ENCODE measurements at regions not wholly inside any gene's neighbourhood (a gene's known extent, or its start where the extent isn't known, plus 50 kb on each side); places are given as distances from the start of the nearest gene placed in this dataset.
A peak's percentile ranks its signal among the peaks of the same experiment; 100 is the strongest.

DNA sequence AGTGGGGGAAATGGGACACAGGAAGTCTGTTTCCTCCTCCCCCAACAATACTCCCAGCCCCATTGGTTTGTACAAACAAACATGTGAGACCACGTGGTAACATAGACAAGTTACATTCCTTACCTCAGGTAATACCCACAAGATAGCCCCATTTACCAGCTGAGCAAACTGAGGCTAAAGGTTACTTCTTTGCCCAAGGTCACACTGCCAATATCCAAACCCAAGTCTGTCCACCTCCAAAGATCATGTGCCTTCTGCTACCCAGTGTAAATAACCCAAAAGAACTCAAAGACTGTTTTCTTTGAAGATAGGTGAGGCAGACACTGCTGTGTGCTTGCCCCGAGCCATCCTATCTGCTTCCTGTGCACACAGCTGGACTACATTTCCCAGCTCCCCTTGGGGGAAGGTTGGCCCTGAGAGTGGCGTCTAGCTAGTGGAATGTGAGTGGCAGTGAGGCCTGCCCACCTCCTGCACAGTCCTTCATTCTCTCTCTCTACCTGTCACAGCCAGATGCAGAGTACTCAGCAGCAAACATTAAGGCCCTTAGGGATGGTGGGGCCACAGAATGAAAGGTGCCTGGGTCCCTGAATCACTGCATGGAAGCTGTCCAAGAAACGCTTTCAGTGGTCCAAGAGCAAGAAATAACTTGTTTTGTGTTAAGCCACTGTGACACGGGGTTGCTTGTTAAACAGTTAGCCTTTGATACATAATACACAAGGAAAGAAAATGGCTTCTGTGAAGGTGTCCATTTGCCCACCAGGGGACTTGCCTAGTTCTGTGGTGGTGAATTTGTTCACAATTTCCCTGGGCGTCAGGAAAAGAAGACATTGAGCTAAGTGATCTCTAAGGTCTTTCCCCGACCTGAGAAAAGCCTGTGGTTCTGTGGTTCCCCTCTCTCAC is 257.7 kb upstream of the NFE2L3 start:
- intact Hi-C loops (cut with DNase I; ENCODE audit: low total_unique reads), result loop anchor here (5.0 kb wide), 2 partner anchors 163 to 468 kb away; no protein-coding TSS in a partner anchor
- no peak overlapping the region for H3K4me3 ChIP-seq (ENCODE audit: low read depth, poor library complexity, severe bottlenecking)
- TF ChIP-seq POLR2A (IDR thresholded peaks at IDR 0.05), result no peak
- TF ChIP-seq CTCF (IDR thresholded peaks at IDR 0.05), result no peak
- WGBS, 2 donors, result 65 to 72% methylated on average over 7 of the region's 7 CpGs
- DNase-seq (ENCODE audit: low spot score in 2 of 2), result no peak

DNA sequence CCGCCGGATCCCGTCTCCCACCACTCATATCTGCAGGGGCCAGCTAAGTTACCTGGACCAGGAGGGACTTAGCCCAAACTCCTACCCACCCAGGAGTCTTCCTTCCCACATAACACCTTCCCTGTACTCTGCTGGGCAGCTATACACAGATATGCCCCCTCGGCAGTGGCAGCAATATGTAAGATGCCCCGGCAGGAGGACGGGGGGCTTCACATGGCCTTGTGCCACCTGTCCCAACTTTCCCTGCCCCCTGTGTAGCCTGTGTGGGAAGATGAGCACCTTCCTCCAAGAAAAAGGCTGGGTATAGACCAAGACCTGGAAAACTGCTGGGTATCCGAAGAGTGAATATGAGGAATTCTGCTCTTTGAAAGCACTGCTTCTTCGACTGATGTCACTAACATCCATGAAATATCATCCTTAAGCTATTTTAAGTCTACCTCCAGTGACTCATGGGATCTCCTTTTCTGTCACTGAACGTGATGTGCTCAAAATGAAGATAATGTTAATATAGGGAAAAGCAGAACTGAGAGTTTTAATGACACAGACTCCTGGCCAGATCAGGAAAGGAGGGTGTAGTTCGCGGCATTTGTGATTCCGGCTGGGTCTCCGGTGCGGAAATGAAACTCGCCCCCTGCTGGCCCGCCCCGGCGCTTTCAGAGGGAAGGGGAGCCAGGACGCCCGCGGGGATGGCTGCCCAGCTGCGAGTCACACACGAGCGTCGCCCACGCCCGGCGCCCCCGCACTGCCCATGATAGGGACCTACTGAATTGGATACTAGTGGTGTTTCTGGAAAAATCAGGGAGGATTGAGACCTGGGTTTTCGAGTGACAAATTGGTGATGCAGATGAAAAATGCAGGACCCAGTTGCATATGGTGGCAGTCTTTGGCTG is 256.9 kb upstream of the NFE2L3 start:
- 20 to 23% methylated on average over 24 to 30 of the region's 30 CpGs for WGBS, 2 donors
- intact Hi-C loops (cut with DNase I; ENCODE audit: low total_unique reads), result loop anchor here (5.0 kb wide), 2 partner anchors 162 to 467 kb away; no protein-coding TSS in a partner anchor
- H3K4me3 ChIP-seq (ENCODE audit: low read depth, poor library complexity, severe bottlenecking), result peak overlapping the region; percentile 10
- TF ChIP-seq CTCF (IDR thresholded peaks at IDR 0.05), result no peak
- TF ChIP-seq POLR2A (IDR thresholded peaks at IDR 0.05), result no peak
- peak; percentile 53 to 96 for DNase-seq (ENCODE audit: low spot score in 2 of 2)

GRCh38 chr7:25895792-25896171 is 256.2 kb upstream of the NFE2L3 start:
- intact Hi-C loops (cut with DNase I; ENCODE audit: low total_unique reads), result no loop called here
- no peak overlapping the region for H3K4me3 ChIP-seq (ENCODE audit: low read depth, poor library complexity, severe bottlenecking)
- no peak for TF ChIP-seq CTCF (IDR thresholded peaks at IDR 0.05)
- TF ChIP-seq POLR2A (IDR thresholded peaks at IDR 0.05), result no peak
- 63 to 74% methylated on average over 6 of the region's 6 CpGs for WGBS, 2 donors
- DNase-seq (ENCODE audit: low spot score in 2 of 2), result no peak

DNA sequence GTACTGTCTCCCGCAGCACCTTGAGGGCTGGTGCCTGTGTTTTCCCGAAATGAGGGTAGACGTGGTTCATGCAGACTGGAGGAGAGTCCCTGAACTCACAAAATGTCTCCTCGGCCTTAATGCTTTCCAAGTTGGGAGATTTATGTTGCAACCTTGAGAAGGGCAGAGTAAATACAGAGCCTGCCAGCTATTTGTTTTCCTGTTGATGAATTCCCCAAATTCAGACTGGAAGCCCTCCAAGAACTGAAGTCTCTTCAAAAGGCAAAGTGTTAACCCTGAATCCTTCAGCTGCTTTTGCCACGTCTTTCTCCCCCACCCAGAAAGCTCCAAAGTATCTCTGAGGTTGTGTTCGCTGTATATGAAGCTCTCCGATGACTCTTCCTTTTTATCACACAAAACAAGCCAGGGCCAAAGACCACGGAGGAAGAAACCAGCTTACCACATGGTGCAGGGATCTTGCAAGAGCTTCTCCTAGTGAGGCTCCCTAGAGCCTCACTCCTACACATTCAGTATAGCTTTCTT is 254.7 kb upstream of the NFE2L3 start:
- DNase-seq (ENCODE audit: low spot score in 2 of 2), result no peak
- TF ChIP-seq CTCF (IDR thresholded peaks at IDR 0.05), result no peak
- no peak for TF ChIP-seq POLR2A (IDR thresholded peaks at IDR 0.05)
- intact Hi-C loops (cut with DNase I; ENCODE audit: low total_unique reads), result no loop called here
- no peak overlapping the region for H3K4me3 ChIP-seq (ENCODE audit: low read depth, poor library complexity, severe bottlenecking)
- WGBS, 2 donors, result 83 to 84% methylated on average over 8 of the region's 8 CpGs

GRCh38 chr7:25900245-25900644 is 251.8 kb upstream of the NFE2L3 start:
- no peak for DNase-seq (ENCODE audit: low spot score in 2 of 2)
- no peak overlapping the region for H3K4me3 ChIP-seq (ENCODE audit: low read depth, poor library complexity, severe bottlenecking)
- 75 to 92% methylated on average over 3 of the region's 3 CpGs for WGBS, 2 donors
- TF ChIP-seq POLR2A (IDR thresholded peaks at IDR 0.05), result no peak
- no peak for TF ChIP-seq CTCF (IDR thresholded peaks at IDR 0.05)
- intact Hi-C loops (cut with DNase I; ENCODE audit: low total_unique reads), result no loop called here
